Endodermal cell (in vitro differentiated cells): ENCODE measurements at regions not wholly inside any gene's neighbourhood (a gene's known extent, or its start where the extent isn't known, plus 50 kb on each side); places are given as distances from the start of the nearest gene placed in this dataset.

ENCODE experiments used
- DNase-seq: peaks from one replicate; pipeline ENCODE4 v3.0.0-alpha.2; 2017
- H3K27ac ChIP-seq: 2 replicates; pipeline ENCODE4 v1.5.1; 2013; ENCODE audit warnings: mild to moderate bottlenecking, low read depth, low read length, moderate library complexity
- H3K27me3 ChIP-seq: 2 replicates; pipeline ENCODE4 v1.6.1; 2013; ENCODE audit warnings: mild to moderate bottlenecking, low read length, moderate library complexity; ENCODE audit not compliant: insufficient read depth, control insufficient read depth, poor library complexity, severe bottlenecking
- H3K36me3 ChIP-seq: 2 replicates; pipeline ENCODE4 v1.7.0; 2013; ENCODE audit warnings: mild to moderate bottlenecking, low read length, moderate library complexity; ENCODE audit not compliant: control insufficient read depth, insufficient read depth
- H3K4me1 ChIP-seq: one replicate; pipeline ENCODE4 v1.7.0; 2013; ENCODE audit warnings: low read length; ENCODE audit not compliant: control insufficient read depth, insufficient read depth
- H3K4me3 ChIP-seq: 2 replicates; pipeline ENCODE4 v1.5.1; 2013; ENCODE audit warnings: mild to moderate bottlenecking, low read length, moderate library complexity
- H3K9ac ChIP-seq: 2 replicates; pipeline ENCODE4 v1.6.1; 2013; ENCODE audit warnings: mild to moderate bottlenecking, low read length, moderate library complexity; ENCODE audit not compliant: poor library complexity, severe bottlenecking; ENCODE audit errors: extremely low read depth
- H3K9me3 ChIP-seq: 2 replicates; pipeline ENCODE4 v1.6.1; 2013; ENCODE audit warnings: mild to moderate bottlenecking, low read length, moderate library complexity; ENCODE audit not compliant: control insufficient read depth
- H3K27ac Mint-ChIP-seq: 2 replicates; pipeline ENCODE4 v1.8.0; 2020; ENCODE audit warnings: mixed read lengths
- H3K27me3 Mint-ChIP-seq: 2 replicates; pipeline ENCODE4 v1.8.0; 2021; ENCODE audit warnings: mild to moderate bottlenecking, mixed read lengths; ENCODE audit not compliant: insufficient read depth
- H3K36me3 Mint-ChIP-seq: 2 replicates; pipeline ENCODE4 v1.8.0; 2020; ENCODE audit warnings: low read depth, mixed read lengths
- H3K4me1 Mint-ChIP-seq: 2 replicates; pipeline ENCODE4 v1.8.0; 2020; ENCODE audit warnings: mixed read lengths
- H3K4me3 Mint-ChIP-seq: 2 replicates; pipeline ENCODE4 v1.8.0; 2020; ENCODE audit warnings: mild to moderate bottlenecking, moderate library complexity, mixed read lengths
- H3K9me3 Mint-ChIP-seq: 2 replicates; pipeline ENCODE4 v1.8.0; 2020; ENCODE audit warnings: mild to moderate bottlenecking, mixed read lengths
- WGBS, 2 experiments: methylation state at CpG; one replicate each; pipeline versions ENCODE4 v1.1.5 to v1.1.7; 2013; ENCODE audit warnings: missing lambda C conversion rate in 2 of 2, mixed read lengths in 1 of 2; ENCODE audit not compliant: insufficient coverage in 1 of 2, insufficient read length in 1 of 2; 5-methylcytosine and 5-hydroxymethylcytosine counted together
- TF ChIP-seq, protein P1 (sequence below): fragments of 200-600 bp; sonication (generic); conservative IDR thresholded peaks from 2 replicates; pipeline ENCODE4 v1.5.0; 2021; ENCODE audit warnings: antibody characterized with exemption, mild to moderate bottlenecking

DNA sequence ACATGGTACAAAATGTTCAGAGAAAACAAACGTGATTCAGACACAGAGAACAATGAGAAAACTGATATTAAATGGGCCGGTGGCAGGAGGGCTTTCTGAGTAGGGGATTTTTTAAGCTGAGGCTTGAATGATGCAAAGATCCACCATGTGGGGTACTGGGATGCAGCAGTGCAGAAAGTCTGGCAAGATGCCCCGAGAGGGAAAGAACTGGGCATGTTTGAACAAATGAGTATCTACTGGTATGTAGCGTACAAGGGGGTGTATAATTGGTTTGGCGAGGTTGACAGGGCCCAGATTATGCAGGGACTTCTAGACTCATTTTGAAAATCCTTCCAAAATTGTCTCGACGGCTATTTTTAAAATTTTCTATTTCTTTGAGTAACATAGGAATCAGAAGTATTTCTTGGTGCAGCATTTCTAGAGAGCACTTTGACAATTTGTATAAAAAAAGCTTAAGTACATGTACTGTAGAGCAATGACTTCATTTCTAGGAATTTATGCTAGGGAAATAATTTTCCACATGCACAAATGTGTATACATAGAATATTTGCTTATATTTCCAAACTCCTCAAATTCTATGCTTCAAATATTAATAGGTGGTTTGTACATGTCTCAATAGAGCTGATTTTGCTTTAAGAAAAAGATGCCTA, 119.6 kb upstream of the DOK5 start:
- H3K27me3 Mint-ChIP-seq, result no peaks in the 10 kb centered on the region
- H3K4me3 Mint-ChIP-seq, result no peak overlapping the region
- H3K36me3 ChIP-seq, result no peaks in the 10 kb centered on the region
- no peak overlapping the region for H3K9ac ChIP-seq
- no peaks in the 10 kb centered on the region for H3K9me3 ChIP-seq
- H3K27me3 ChIP-seq, result no peaks in the 10 kb centered on the region
- H3K27ac Mint-ChIP-seq, result no peak overlapping the region
- no peak for DNase-seq
- no peak overlapping the region for H3K27ac ChIP-seq
- H3K4me1 ChIP-seq, result no peaks in the 10 kb centered on the region
- H3K4me1 Mint-ChIP-seq, result no peaks in the 10 kb centered on the region
- no peak overlapping the region for H3K4me3 ChIP-seq
- H3K36me3 Mint-ChIP-seq, result no peaks in the 10 kb centered on the region
- 87 to 91% methylated on average over 4 to 7 of the region's 7 CpGs for WGBS, 2 experiments
- H3K9me3 Mint-ChIP-seq, result no peaks in the 10 kb centered on the region
- TF ChIP-seq, protein P1, sequence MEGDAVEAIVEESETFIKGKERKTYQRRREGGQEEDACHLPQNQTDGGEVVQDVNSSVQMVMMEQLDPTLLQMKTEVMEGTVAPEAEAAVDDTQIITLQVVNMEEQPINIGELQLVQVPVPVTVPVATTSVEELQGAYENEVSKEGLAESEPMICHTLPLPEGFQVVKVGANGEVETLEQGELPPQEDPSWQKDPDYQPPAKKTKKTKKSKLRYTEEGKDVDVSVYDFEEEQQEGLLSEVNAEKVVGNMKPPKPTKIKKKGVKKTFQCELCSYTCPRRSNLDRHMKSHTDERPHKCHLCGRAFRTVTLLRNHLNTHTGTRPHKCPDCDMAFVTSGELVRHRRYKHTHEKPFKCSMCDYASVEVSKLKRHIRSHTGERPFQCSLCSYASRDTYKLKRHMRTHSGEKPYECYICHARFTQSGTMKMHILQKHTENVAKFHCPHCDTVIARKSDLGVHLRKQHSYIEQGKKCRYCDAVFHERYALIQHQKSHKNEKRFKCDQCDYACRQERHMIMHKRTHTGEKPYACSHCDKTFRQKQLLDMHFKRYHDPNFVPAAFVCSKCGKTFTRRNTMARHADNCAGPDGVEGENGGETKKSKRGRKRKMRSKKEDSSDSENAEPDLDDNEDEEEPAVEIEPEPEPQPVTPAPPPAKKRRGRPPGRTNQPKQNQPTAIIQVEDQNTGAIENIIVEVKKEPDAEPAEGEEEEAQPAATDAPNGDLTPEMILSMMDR, result no peak

GRCh38 chr20:54356801-54357200, 118.6 kb upstream of the DOK5 start:
- H3K27ac ChIP-seq, result no peak overlapping the region
- no peak for DNase-seq

DNA sequence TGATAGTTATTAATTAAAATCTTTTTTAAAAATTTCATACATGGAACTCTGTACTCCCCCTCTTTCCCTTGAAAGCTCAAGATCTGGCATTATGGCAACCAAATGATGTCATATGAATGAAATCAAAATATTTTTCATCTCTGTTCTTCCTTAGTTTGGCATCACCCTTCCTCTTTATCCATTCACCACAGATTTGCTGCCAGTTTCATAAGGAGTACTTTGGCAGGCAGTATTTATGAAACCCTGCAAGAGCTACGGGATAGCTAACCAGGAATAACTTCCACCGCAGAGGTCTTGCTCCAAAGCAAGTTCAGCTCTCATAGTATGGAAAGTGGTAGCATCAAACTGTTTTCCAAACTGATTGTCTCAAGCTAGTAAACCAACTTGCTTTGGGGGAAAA, 113.9 kb upstream of the DOK5 start:
- Histone ChIP-seq H3K9me3 (no peaks in the 10 kb centered on the region), H3K9ac (no peak overlapping the region), H3K4me3 (no peak overlapping the region), H3K27ac (no peak overlapping the region), H3K27me3 (no peaks in the 10 kb centered on the region), H3K4me1 (no peaks in the 10 kb centered on the region), H3K36me3 (no peaks in the 10 kb centered on the region)
- TF ChIP-seq, protein P1, result no peak
- 89 to 100% methylated on average over 2 of the region's 2 CpGs for WGBS, 2 experiments
- Mint-ChIP-seq H3K9me3 (no peaks in the 10 kb centered on the region), H3K4me3 (no peak overlapping the region), H3K27me3 (no peaks in the 10 kb centered on the region), H3K27ac (no peak overlapping the region), H3K4me1 (peaks cover 3% of the 10 kb centered on the region), H3K36me3 (no peaks in the 10 kb centered on the region)
- DNase-seq, result no peak

More at GRCh38 chr20:54356801-54357200, 118.6 kb upstream of the DOK5 start:
- Histone ChIP-seq H3K36me3 (no peaks in the 10 kb centered on the region), H3K9me3 (no peaks in the 10 kb centered on the region), H3K4me3 (no peak overlapping the region), H3K4me1 (no peaks in the 10 kb centered on the region), H3K9ac (no peak overlapping the region), H3K27me3 (no peaks in the 10 kb centered on the region)
- H3K27me3 Mint-ChIP-seq, result no peaks in the 10 kb centered on the region
- no peaks in the 10 kb centered on the region for H3K4me1 Mint-ChIP-seq
- H3K4me3 Mint-ChIP-seq, result no peak overlapping the region
- TF ChIP-seq, protein P1, result no peak
- no peak overlapping the region for H3K27ac Mint-ChIP-seq
- H3K9me3 Mint-ChIP-seq, result no peaks in the 10 kb centered on the region
- H3K36me3 Mint-ChIP-seq, result no peaks in the 10 kb centered on the region
